ENCODE measurements at regions not wholly inside any gene's neighbourhood (a gene's known extent, or its start where the extent isn't known, plus 50 kb on each side); places are given as distances from the start of the nearest gene placed in this dataset.

- TF ChIP-seq CTCF (IDR thresholded peaks at IDR 0.05): no peak
- no peak for TF ChIP-seq POLR2A (IDR thresholded peaks at IDR 0.05)
Measured at GRCh38 chr12:115201966-115202365, 518.0 kb upstream of the TBX3 start.
